ENCODE measurements at regions not wholly inside any gene's neighbourhood (a gene's known extent, or its start where the extent isn't known, plus 50 kb on each side); places are given as distances from the start of the nearest gene placed in this dataset.
"Not testable (repeated sequence)": the region's sequence is repeated elsewhere in the genome, so short reads cannot be mapped to it uniquely, and the experiment has no call there.

DNA sequence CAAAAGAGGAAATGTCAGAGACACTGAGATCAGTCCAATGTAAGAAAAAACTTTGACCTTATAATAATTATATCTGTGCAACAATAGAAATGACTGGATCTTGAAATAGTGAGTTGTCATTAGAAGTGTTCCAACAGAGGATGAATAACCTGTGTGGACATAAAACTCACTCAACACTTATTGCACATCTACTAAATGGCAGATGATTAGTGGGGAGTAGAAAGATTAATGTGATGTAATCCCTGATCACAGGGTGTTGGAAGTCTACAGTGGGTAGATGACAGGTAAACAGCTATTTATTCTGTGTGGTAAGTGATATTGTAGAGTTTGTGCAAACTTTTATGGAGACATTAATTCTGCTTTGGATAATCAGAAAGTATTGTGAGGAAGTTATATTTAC lies 177.3 kb upstream of the HMHB1 start:
- no peak for DNase-seq (ENCODE audit: low spot score)

DNA sequence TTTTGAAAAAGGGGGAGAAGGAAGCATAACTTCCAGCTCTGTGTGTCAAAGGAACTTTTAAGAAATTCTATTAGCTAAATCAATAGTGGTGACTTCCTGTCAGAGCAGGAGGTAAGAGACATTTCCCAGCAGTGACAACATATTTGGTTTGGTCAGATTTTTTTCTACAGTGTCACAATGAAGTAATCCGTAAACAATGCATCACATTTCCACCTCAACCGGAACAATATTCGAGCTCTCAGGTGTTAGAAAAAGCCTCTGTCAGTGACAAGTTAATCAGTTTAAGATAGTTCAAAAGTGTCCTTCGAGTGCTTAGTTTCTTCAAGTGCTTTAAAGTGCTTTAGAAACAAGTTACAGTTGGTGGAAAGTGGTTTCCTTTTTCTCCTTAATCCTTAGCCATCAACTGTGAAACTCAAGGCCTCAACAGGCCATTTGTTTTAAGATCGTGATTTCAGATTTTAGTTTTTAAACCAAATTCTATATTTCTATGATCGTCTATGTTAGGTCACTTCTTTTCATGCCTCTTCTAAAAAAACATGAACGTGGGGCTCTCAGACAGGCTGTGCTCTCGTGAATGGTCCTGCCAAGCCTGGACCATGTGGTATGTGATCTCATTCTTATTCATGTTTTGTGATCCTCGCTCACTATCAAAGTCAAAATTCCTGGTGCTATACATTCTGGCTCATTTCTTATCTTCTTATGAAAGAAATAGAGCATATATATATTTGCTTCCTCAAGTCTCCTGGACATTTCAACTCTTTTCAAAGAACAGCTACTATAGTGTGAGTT lies 181.9 kb upstream of the HMHB1 start:
- no peak for DNase-seq (ENCODE audit: low spot score)

DNA sequence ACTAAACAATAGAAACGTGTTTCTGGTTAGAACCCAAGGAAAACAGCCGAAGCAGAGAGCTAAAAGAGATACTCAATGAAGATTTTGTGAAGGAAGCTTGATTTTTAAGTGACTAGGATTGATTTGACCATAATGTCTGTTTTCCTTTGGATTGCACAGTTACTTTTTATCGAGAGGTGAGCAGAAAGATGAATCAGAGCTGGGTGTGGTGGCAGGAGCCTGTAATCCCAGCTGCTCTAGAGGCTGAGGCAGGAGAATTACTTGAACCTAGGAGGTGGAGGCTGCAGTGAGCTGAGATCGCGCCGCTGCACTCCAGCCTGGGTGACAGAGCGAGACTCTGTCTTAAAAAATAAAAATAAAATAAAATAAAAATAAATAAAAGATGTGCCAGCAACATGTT lies 186.9 kb upstream of the HMHB1 start:
- DNase-seq (ENCODE audit: low spot score): not testable (repeated sequence)

DNA sequence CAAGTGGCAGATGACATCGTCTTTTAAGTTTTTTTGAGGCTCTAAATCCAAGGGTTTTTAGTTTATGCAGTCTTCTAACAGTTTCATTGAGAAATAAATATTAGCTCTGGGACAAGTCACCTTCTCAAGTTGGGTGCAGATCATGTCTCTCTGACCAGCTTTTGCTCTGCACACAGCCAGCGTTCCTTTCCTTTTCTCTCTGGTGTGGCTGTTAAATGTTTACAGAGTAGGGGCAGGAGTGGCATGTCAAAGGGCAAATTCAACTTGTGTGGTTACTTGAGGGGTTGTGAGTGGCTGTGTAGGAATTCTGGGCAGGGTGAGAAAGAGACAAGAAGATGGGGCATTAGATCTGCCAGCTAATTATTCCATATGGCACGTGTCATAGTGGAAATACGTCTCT lies 187.5 kb upstream of the HMHB1 start:
- no peak for DNase-seq (ENCODE audit: low spot score)

DNA sequence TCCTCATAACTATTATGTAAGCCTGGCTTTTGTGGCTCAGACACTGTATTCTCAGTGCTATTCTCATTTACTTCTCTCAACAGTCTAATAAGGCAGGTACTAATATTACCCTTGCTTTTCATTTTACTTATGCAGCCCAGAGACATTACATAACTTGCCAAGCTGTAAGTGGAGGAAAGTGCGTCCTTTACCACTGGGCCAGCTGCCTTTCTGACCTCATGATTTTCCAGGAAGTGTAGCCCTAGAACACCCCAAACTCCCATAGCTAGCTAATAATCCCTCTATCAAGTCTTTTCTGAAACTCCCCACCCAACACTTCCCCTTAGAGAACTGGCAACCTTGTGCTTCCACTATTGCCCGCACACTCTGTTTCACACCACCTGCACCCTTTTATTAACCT lies 192.9 kb upstream of the HMHB1 start:
- DNase-seq (ENCODE audit: low spot score): no peak

DNA sequence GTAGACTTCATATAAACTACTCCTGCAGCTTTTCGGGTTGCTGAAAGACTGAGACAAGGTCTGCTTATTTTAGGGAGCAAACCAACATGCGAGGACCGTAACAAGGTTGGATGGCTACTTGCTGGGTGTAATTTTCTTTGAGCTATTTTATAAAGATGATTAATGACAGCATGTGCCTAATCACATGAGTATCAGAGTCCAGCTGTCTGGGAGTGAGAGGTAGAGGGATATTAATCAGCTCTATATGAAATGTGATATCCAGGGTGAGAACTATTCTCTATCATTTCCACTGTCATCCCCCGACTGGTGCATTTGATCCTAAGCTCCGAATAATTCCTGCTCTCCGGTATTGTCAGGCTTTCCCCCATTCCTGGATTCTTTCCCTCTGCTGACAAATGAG lies 193.8 kb upstream of the HMHB1 start:
- DNase-seq (ENCODE audit: low spot score): no peak

DNA sequence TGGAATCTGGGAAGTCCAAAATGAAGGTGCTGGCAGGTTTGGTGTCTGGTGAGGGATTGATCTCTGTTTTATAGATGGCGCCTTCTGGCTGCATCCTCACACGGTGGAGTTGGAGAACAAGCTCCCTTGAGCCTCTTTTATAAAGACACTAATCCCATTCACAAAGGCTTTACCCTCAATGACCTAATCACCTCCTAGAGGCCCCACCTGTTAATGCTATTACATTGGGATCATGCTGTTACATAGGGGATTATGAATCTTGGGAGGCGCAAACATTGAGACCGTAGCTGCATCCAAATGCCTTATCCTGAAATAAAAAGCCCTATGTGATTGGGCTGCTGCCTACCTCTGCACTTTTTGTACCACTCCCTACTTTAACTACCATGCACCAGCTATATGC lies 197.1 kb upstream of the HMHB1 start:
- no peak for DNase-seq (ENCODE audit: low spot score)

DNA sequence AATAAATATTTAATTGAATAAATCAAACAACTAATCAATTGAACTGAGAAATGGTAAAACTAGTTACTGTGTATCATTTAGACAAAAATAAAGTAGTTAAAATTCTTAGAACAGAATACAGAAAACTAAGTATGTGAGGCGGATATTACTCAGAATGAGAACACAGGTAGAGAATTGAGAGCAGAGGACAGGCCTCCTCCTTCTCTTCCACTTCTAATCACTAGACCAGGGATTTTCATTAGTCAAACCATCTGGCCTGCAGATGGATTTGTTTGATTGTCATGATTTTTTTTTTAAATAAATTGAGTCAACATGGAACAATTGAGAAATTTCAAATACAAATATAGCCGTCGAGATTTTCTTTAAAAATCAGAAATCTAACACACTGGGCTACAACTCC lies 198.6 kb upstream of the HMHB1 start:
- DNase-seq (ENCODE audit: low spot score): no peak

DNA sequence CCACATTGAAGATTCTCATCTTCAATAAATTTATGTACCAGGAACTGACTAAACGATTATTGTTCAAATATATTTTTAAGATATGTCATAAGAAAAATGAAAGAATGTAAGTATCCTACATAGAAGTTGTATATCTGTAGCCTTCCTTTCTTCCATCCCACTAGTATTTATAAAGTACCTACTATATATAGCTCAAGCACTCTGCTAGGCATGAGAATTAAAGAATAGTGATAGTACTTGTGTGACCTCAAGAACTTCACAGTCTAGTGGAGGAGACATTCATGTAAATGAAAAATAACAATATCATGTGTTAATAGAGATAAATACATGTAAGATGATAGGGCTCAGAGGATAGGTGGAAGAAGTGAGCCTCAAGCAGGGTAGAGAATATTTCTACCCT lies 201.0 kb upstream of the HMHB1 start:
- no peak for DNase-seq (ENCODE audit: low spot score)

DNA sequence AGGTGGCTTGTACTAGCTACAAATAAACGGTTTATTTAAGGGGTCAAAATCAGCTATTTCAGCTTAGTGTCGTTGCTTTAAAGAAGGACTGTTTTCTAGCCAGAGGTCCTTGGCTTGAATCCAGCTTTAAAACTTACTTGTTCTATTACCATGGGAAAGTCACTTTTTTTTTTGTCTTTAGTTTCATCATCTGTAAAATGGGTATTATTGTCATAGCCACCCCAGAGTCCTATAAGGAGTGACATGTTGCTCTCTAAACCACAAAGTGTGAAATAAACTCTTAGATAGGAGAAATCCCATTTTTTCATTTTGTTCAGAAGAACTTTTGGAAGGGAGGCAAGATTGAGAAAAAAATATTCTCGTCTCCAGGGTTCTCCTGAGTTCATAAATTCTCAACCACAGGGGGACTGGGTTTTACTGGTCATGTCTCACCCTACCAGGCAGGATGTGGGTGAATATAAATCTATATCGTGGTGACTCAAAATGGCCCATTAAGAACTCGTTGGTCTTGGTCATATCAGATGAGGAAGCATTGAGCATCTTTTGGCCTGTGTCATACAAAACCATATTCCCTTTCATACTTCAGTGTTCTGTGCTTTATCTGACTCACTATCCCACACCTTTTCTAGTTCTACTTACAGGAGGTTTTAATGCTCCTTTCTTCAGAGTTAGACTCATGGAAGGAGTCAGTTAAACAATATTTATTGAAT lies 202.7 kb upstream of the NR3C1 start:
- no peak for DNase-seq (ENCODE audit: low spot score)

DNA sequence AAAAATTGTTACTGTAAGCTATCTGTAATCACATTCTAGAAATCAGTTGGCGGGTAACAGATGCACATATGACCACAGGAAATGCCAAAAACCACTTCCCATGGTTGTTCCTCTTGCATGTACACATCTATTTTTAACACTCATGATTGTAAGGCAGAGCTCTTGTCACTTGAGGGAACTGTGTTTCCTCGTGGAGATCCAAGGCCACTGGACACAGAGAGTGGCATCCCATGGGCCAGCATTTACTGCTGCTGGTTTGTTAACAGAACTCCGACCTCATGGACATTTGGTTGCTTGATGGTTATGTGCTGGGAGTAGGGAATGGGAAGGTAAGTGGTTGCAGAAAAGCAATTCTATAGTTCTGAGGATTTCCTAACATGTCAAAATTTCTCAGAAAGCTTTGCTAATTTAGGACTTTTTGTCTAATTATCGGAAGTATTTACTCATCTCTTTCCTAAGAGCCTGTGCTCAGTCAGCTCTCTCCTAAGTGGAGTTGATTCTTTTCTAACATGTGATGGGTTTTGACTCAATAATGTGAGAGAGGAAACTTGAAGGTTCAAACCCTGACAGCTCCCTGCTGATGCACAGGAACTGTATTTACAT lies 202.0 kb upstream of the NR3C1 start:
- peak; percentile 18 for DNase-seq (ENCODE audit: low spot score)

DNA sequence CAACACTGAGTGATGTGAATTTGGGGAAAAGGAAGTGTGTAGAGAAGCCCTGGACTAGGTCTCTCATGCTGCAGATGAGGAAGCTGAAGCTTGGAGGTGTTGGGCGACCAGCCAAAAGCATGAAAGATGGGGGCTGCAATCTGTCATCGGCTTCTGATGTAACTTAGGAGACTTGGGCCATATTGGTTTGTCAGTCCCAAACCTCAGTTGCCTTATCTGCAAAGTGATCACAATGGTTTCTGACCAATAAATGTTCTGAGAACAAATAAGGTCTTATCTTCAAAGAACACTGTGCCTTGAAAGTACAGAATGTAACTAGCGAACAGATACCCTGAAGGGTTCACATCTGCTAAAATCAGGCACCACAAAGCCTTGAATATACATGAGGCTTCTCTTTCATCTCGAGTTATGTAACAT lies 198.4 kb upstream of the NR3C1 start:
- DNase-seq (ENCODE audit: low spot score): no peak

DNA sequence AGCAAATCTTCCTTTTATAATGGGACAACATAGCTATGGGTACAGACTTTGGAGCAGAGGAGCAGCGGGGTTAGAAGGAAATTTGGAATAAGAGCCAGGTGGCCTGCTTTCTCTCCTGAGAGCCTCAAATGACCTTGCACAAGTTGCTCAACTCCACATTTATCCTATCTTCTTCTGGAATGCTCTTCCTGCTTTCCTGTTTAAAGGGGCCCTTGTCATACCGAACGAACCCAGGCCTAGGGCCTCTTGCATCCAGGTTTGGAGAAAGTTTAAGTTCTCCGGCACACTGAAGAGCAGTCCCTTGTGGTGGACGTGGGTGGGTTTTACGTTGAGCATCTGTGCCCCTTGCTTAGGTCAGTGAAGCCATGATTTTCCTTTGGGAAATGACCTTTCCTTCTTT lies 197.9 kb upstream of the NR3C1 start:
- no peak for DNase-seq (ENCODE audit: low spot score)

DNA sequence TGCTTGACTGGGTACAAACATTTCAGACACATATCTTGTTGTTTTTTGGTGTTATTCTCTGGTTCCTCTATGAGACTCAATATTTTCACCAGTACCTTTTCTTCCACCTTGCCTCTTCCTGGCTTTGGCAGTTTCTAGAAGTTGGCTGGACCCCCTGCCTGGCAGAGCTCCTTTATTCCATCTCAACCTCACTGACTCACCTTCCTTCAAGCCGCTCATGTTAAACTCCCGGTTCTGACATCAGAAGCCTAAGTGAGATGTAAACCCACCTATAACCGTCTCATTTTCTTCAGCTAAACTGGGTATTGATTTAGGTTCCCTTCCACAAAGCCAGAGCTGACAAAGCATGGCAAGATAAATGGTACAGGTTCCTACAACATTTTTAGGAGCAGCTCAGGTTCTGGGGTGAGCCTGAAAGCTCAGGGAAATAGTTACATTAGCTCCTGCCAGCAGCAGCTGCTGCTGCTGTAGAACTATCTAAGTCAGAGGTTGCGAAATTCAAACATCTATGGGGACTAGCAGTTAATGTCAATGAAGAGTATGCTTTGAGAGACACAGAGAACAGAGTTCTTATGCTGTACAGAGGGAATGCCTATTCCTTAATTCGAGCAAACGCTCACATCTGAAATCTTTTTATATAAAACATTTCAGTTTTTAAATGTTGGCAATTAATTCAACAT lies 197.1 kb upstream of the NR3C1 start:
- no peak for DNase-seq (ENCODE audit: low spot score)

DNA sequence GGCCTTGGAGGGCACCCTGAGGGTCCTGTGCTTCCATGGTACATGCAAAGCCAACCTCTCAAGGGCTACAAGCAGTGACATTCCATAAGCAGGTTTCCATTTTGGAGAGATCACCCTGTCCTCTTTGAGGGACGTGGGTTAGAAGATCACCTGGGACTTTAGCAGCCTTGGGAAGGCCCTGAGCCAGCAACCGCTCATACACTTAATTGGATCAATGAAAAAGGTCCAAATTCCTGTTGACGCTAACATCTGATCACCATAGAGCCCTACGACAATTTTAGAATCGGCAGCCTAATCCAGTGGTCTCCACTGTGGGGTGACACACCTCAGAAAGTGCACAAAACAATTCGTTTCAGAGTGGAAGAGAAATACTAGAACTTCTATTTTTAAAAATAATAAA lies 196.0 kb upstream of the NR3C1 start:
- no peak for DNase-seq (ENCODE audit: low spot score)

DNA sequence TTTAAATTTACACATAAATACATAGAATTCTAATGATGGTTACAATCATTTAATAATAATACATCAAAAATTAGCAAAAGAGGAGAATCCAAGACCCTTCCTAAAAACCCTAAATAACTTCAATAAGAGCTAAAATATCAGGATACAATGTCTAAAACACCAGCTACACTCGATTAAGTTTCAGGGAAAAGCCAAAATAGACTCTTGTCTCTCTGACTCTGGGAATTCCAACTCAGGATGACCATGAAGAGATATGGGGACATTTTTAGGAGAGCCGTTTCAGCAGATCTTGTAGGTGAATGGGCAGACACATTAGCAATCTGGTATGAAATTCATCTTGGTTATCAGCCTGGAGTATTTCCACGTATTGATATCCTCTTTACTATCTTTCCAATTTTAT lies 193.3 kb upstream of the NR3C1 start:
- DNase-seq (ENCODE audit: low spot score): no peak

DNA sequence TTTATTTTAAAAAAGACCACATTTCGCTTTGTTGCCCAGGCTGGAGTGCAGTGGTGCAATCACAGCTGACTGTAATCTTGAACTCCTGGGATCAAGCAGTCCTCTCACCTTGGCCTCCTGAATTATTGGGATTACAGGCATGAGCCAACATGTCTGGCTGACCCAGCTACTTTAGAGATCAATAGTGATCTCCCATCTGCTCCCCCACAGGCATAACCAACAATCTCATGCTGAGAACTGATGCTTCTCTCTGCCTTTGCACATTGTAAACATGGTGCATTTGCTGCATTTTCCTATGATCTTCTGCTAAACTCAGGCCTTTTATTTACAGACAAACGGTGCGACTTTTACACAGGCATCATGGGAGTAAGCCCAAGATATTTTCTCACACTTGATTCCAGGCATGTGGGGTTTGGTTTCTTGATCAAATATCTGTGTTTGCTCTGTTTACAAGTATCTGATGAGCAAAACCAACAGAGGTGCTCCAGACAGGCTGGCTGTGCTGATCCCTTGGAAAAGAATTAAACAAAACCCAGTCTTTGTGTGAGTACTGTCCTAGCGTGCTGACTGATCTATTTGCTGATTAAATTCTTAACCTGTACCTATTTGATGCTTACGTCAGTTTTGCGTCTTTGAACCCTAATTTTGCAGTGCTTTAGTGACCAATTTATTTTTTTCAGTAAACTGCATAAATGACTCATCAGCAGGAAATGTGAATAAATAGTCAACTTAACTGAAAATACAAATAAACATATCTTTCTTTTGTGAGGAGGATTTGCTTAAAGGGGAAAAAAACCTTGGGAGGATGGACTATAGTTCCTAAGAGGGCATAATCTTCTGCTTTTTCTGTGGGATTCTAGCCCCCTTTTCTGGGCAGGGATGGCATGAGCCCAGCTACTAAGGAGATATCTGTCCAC lies 191.7 kb upstream of the NR3C1 start:
- DNase-seq (ENCODE audit: low spot score): no peak

DNA sequence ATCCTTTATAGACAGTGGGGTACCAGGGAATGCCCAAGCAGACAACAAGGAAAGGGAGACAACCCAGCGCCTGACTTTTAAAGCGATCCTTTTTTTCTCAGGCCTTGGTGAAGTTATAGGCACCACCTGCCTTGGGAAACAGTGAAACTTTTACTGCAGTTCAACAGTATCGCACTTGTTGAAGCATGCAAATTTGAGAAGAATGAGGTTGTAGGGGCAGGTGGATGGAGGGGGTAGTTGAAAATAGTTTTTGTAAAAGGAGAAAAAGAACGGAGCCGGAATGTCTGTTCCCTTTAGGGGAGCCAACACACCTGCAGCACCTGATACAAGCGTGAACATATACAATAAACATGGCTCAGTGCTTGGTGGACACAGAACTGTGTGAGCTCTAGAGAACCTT lies 190.2 kb upstream of the NR3C1 start:
- DNase-seq (ENCODE audit: low spot score): no peak

DNA sequence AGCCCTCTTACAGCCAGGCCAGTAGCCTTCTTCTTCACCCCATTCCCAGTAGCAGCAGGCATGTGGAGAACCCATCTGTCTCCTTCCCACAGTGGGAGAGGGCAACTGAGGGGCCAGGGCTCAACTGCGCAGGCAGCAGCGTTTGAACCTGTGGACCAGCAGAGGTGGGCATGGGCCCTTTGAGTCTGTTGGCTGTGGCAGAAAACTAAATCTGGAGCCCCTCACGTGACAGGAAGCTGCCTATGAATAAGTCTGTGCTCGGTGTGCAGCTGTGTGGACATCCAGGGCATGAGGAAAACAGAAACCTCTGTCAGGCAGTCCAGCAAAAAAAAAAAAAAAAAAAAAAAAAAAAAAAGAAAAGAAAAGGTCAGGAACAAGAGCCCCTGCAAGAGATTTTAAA lies 189.2 kb upstream of the NR3C1 start:
- DNase-seq (ENCODE audit: low spot score): no peak

DNA sequence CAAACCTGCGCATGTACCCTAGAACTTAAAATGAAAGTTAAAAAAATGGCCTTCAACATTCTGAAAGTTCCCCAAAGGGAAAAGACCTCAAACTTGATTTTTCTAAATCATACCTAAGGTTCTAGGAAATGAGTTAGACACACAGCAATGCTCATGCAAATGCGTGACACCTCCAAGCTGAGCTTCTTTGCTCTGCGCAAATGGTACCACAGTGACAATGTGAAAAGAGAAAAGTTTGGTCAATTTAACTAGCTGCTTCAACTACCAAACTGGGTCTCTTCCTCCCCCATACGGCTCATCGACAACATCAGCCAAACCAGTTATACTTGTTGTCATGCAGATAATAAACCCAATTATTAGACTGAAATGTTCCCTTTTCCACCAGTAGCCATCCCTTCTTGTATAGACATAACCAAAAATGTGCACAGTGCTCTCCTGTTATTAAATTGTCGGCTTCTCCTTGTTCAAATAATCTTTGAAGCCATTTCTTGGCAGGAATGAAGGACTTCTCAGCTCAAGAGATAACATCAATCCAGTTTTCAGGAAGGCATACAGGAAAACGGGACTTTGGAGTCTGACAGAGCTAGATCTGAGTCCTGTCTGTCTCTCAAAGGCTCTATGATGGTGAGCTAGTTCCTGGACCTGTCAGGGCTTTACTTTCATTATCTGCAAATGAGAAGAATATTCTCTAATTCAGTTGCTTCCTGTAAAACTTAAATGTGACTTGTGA lies 185.6 kb upstream of the NR3C1 start:
- DNase-seq (ENCODE audit: low spot score): no peak

DNA sequence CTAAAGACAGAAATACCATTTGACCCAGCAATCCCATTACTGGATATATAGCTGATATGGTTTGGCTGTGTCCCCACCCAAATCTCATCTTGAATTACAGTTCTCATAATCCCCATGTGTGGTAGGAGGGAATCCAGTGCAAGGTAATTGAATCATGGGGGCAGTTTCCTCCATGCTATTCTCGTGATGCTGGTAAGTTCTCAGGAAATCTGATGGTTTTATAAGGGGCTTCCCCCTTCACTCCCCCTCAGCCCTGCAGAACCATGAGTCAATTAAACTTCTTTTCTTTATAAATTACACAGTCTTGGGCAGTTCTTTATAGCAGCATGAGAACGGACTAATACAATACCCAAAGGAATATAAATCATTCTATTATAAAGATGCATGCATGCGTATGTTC lies 184.6 kb upstream of the NR3C1 start:
- not testable (repeated sequence) for DNase-seq (ENCODE audit: low spot score)
